HG02571 (cell line): ENCODE measurements at regions not wholly inside any gene's neighbourhood (a gene's known extent, or its start where the extent isn't known, plus 50 kb on each side); places are given as distances from the start of the nearest gene placed in this dataset.
"Not testable (repeated sequence)": the region's sequence is repeated elsewhere in the genome, so short reads cannot be mapped to it uniquely, and the experiment has no call there.

Experiments
- ATAC-seq: cut with Tn5 transposase; IDR thresholded peaks from one replicate; pipeline ENCODE4 v1.9.1; 2021; ENCODE audit warnings: mild to moderate bottlenecking, moderate library complexity; ENCODE audit not compliant: unreplicated experiment

DNA sequence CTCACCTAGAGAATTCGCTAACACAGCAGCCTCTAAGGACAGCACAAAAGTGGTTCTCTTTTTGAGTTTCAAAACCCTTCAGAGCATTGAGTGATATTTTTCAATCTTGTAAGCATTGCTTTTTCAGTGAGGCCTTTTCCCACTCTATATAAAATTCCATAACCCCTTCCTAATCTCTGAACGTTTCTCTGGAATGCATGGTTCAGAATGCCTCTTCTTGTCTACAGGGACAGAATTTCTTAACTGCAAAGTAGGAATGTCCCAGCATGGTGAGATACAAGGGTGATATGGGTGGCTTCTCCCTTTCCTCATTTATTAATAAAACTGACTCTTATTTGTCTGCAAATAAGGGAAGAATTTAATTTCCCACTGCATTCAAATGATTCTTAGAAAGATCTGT is 377.9 kb downstream of the LTN1 start:
- no peak for ATAC-seq

DNA sequence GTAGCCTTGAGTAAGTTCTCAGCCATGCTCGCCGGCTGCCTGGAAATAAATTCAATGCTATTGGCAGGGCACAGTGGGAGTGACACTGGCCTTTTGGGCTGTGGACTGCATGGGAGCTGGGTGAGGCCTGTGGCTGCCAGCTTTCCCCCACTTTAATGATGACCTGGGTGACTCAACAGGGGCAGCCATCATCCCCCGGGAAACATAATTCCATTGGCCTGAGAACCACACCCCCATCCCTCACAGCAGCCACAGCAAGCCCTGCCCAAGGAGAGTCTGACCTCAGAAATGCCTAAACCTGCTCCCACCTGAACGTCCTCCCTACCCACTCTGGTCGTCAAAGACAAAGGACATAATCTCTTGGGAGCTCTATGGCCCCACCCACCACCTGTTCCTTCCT is 384.0 kb downstream of the LTN1 start:
- no peak for ATAC-seq

DNA sequence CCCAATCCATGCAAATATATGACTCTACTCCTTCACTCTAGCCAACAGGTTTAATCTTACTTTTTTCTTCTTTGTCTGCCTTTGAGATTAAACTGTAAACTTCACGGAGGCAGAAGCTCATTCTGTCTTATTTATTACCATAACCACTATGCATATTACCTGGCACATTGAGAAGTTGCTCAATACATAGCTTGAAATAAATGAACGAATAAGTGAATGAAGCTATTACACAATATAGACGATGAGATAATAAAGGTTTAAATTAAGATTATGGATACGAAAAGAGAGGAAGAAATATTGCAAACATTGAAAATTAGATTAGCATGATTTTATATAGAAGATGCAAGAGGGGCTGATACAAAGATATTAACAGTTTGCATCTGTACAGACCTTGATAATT is 385.1 kb downstream of the LTN1 start:
- no peak for ATAC-seq

DNA sequence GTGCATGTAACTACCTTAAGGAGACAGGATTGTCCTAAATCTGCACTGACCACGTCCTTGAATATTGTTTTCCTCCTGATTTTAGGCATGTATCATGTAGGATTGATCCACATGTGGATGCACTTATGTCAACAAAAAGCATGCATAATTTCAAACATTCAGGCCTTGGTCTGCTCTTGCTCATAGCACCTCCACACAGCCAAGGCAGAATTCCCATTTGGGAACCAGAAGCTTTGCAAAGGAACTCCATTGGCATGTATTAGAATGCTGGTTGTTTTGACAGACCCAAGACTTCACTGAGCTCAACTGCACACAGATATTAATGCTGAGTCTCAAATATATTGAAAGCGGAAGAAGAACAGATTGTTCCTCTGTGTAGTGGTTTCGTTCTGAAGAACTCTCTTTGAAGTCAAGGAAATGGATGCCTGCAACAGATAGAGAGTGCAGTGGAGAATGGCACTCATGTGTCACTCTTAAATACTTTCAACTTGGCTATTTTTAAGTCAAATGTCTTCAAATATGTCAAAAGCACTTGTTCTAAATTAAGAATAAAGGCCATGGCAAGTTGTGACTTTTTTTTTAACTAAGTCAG is 387.6 kb downstream of the LTN1 start:
- no peak for ATAC-seq

DNA sequence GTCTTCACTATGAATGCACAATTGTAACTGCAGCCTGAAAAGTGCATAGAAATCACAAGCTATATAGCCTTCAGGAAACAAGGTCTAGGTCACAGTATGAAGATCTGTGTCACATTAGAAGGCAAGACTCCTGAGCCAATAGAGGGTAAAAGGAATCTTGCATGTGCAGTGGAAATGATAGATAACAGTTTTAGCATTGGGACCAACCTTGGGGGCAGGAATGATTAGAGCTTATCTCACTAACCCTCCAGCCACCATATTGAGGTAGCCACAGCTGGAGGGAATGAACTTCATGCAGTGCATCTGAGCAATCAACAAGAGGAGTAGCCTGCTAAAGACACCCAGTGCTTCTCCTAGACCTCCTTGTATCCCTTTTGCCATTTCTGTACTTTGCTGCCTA is 390.1 kb downstream of the LTN1 start:
- ATAC-seq, result no peak

DNA sequence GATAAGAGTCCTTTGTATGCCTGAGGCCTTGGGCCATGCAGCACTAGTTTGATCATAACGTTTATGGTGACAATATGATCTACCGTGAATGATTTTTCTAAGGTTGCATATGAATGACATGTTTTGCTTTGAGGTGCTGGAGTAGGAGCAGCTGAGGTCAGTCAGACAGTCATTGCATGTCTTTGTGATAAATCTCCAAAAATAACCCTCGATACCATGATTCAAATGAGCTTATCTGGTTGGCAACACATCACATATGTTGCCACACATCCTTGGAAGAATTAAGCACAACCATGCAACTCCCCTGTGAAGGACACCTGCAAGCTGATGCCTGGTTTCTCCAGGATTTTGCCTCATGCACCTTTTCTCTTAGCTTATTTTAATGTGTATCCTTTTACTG is 394.5 kb downstream of the LTN1 start:
- no peak for ATAC-seq

DNA sequence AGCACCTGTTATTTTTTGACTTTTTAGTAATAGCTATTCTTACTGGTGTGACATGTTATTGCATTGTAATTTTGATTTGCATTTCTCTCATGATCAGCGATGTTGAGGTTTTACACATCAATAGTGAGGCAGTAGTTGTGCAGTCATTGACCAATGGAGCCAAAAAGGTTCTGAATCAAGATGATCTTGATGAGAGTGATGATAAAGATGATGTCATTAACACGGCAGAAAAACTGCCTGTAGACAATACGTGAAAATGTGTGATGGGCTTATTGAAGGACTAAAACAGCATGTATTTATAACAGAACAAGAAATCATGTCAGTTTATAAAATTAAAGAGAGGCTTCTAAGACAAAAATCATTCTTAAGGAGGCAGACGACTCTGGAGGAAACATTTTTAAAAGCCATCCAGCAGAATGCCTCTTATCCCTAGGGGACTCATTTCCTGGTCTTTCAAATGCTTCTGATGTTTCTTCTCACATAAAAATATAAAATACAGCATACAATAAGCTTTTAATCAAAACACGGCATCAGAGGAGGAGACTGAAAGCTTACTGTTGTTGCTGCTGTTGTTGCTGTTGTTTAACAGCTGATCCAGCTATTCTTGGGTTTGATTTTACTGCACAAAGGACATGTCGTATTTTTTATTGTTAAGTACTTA is 400.3 kb downstream of the LTN1 start:
- ATAC-seq, result no peak

DNA sequence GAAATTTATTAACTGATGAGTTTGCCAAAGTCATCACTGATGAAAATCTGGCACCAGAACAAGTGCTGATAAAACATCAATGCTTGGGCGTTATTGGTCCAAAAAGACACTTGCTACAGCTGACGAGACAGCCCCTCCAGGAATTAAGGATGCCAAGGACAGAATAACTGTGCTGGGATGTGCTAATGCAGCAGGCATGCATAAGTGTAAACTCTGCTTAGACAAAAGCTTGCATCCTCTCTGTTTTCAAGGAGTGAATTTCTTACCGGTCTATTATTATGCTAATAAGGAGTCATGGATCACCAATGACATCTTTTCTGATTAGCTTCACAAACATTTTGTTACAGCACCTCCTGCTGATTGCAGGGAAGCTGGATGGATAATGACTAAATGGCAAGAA is 402.0 kb downstream of the LTN1 start:
- ATAC-seq, result no peak

DNA sequence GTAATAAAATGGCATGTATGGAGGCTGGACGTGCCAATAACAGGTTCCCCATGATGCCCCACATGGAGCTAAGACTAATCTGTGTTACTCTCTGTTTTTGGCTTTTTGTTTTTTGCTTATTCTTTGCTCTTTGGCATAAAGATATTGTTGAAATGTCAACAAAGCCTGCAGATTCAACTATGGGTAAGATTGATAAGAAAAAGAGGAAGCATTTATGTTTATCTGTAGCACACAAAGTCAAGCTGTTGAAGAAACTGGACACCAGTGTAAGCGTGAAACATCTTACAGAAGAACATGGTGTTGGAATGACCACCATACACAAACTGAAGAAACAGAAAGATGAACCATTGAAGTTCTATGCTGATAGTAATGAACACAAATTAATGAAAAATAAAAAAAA is 402.7 kb downstream of the LTN1 start:
- ATAC-seq, result no peak

DNA sequence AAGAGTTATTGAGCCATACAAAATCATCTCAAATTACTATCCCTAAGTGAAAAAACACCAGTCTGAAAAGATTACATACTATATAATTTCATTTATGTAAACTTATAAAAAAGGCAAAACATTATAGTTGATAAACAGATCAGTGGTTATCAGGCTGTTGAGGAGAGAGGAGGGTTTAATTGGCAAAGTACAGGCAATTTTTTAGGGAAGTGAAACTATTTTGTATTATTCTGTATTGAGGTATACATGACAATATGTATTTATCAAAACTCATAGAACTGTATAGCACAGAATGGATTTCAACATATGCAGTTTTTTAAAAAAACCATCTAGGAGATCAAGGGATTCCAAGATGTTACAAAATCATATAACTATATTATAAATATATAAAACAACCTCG is 403.7 kb downstream of the LTN1 start:
- no peak for ATAC-seq

DNA sequence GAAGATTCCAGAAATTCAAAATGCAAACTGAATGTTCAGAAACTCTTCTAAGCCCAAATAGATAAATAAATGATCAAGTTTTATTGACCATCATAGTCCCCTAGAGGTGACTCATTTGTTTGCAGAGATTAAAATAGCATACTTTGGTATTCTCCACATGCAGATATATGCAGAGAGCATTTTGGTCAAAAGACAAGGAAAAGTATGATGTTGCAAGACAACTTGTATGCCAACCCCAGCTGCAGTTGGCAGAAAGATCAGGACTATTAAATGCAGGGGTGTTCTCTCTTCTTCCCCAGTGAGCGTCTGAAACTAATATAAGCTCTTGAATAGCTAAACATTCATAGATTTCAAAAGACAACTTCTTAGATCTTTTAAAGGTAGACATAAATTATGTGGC is 404.9 kb downstream of the LTN1 start:
- ATAC-seq, result no peak

DNA sequence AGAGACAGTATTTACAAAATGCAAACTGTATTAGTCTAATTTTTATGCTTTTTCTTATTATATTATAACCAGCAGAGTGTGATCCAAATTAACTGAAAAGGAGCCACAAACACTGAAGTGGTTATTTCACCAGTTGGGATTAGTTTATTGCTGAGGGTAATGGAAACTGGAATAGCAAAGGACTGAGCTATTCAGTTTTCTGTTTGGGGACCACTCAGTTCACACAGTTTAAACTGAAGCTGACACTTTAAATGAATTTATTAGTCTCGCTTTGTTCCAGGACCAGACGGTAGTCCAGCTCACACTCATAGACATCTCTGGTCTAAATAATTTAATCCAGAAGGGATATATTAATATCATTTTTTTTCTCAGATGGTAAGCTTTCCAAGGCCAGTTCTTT is 410.7 kb downstream of the LTN1 start:
- no peak for ATAC-seq

DNA sequence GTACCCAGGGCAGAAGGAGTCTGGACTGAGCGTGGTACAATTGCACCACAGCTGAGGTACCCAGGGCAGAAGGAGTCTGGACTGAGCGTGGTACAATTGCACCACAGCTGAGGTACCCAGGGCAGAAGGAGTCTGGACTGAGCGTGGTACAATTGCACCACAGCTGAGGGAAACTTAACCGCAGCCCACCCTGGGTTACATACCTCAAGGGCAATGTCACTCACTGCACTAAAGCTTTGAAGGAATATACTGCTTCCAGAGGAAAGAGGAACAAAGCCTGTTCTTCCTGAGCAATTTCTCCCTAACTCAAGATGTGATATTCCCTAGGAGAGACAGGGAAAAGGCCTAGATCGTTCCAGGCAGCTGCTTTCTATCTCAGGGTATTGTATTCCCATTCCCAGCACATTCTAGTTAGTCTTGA is 411.4 kb downstream of the LTN1 start:
- ATAC-seq, result not testable (repeated sequence)

DNA sequence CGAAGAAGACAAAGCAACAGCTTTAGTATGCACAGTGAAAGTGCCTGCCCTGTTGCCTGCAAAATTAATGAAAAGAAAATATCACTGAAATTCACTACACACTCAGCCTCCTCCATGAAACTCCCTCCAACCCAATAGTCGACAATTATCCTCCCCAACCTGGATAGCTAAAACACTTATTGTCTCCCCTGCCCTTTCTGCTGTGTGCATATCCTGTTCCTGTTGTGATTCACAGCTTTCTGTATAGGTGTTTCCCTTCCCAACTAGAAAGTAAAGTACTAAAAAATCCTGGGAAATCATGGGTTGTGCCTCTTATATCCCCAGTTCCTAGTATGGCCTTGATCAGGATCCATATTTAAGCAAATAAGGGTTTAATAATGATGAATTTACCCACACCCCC is 412.1 kb downstream of the LTN1 start:
- ATAC-seq, result no peak

DNA sequence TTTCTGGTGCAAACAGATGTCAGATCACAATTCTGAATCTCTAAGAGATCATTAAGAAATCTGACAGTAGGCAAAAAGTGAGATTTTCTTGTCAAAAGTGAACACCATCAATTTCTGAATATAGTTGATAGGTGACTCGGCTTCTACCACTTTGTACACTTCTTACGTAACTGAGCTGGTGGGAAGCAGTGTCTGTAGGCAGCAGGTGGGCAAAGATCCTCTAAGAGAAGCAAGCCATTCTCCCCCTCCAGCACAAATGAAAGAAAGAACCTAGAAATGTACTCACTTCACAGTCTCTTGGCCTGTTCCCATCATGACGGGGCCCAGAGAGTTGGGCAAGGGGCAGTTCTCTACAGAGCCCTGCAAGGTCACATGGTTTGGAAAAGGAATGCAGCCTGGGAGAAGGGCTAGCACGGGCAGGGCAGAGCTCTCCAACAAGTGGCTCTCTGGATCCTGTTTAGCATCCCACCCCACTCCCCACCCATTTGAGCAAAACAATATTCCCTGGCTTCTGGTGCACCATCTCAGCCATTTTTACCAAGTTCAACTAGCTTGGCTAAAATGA is 412.6 kb downstream of the LTN1 start:
- no peak for ATAC-seq

DNA sequence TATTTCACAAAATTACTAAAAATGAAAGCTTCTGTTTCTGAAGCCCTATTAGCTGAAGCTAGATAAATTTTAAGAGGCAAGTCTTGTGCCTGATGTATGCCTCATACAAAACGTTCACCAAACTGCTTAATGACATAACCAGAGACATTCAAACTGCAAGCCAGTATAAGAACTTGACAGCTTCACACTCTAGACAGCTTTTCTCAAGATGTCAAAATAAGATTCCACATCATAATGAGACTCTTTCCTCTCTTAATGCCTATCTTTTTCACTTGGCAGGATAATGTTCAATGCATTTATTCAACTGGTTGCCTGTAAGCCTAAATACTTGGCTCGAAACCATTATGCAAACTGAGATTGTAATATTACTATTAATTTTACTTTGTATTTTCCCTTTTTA is 424.0 kb downstream of the LTN1 start:
- no peak for ATAC-seq

DNA sequence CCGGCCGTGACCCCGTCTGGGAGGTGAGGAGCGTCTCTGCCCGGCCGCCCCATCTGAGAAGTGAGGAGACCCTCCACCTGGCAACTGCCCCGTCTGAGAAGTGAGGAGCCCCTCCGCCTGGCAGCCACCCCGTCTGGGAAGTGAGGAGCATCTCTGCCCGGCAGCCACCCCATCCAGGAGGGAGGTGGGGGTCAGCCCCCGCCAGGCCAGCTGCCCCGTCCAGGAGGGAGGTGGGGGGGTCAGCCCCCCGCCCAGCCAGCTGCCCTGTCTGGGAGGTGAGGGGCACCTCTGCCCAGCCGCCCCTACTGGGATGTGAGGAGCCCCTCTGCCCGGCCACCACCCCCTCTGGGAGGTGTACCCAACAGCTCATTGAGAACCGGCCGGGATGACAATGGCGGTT is 428.7 kb downstream of the LTN1 start:
- not testable (repeated sequence) for ATAC-seq

DNA sequence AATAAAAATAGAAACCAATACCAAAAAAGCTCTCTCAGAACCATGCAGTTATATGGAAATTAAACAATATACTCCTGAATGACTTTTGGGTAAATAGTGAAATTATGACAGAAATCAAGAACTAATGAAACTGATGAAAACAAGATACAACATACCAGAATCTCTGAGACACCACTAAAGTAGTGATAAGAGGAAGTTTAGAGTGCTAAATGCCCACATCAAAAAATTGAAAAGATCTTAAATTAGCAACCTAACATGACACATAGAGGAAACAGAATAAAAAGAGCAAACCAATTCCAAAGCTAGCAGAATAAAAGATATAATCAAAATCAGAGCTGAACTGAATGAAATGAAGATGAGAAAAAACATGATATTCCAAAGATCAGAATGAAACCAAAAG is 430.9 kb downstream of the LTN1 start:
- ATAC-seq, result no peak

DNA sequence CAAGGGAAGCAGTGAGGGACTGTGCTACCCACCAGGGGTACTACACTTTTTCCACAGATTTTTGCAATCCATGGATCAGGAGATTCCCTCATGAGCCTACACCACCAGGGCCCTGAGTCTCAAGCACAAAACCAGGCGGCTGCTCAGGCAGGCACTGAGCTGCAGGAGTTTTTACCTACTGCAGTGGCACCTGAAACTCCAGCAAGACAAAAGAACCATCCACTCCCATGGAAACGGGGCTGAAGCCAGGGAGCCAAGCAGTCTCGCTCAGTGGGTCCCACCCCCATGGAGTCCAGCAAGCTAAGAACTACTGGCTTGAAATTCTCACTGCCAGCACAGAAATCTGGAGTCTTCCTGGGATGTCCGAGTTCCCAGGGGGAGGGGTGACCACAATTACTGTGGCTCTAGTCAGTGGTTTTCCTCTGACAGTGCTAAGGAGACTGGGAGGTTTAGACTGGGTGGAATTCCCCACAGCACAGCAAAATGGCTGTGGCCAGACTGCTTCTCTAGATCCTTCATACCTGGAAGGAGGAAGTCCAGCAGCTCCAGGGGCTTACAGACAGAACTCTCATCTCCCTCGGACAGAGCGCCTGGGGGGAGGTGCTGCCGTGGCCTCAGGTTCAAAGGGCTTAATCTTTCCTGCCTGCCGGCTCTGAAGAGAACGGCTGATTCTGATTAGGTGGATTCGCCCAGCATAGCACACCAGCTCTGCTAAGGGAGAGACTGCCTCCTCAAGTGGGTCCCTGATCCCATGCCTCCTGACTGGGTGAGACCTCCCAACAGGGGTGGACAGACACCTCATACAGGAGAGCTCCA is 437.8 kb downstream of the LTN1 start:
- ATAC-seq, result no peak

DNA sequence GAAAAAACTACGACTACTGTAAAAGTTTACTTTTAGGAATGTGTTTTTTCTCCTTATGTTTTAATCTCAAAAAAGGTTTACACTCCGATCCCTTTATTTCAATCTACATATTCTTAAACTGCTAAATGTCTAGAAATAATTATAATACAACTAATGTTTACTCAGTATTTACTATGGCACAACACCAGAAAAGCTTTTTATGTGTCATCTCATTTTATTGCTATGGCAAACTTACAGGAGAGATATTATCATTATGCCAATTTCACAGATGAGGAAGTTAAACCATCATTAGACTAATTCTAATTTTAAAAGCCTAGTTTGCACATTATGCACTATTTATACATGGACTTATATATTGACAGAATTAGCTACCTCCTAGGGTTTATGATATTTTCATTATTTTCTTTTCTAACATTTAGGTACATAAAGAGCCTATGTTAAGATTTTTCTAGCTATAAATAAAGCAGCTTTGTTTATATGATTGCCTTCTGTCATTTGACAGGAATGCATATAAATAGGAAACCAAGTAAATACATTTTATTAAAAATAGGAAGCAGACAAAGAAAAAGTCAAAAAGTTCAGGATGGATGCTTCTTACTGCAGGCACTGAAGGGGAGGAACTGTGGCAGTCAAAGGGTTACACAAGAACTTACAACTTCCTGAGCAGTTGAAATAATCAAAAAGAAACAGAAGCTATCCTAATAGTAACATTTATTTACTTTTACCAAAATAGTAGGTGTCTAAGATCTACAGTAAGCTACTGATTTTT is 442.4 kb downstream of the LTN1 start:
- ATAC-seq, result no peak

DNA sequence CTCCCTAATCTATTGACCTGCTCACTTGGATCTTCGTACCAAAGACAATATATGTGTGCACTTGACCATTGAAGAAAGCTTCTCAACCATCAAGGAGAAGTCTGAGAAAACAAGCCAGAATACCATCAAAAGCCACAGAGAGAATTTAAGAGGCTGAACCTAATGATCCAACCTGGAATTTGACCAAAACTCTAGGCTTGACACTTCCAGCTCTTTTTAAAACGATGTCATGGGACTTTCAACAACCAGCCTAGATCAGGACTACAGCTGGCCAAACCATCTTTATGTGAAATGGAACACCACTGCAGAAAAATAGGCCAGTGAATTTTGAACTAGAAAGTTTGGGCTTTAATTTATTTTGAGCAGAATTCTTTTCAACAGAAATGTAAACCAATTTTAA is 444.4 kb downstream of the LTN1 start:
- ATAC-seq, result no peak
